ENCODE measurements at regions not wholly inside any gene's neighbourhood (a gene's known extent, or its start where the extent isn't known, plus 50 kb on each side); places are given as distances from the start of the nearest gene placed in this dataset.
"Not testable (repeated sequence)": the region's sequence is repeated elsewhere in the genome, so short reads cannot be mapped to it uniquely, and the experiment has no call there.

DNA sequence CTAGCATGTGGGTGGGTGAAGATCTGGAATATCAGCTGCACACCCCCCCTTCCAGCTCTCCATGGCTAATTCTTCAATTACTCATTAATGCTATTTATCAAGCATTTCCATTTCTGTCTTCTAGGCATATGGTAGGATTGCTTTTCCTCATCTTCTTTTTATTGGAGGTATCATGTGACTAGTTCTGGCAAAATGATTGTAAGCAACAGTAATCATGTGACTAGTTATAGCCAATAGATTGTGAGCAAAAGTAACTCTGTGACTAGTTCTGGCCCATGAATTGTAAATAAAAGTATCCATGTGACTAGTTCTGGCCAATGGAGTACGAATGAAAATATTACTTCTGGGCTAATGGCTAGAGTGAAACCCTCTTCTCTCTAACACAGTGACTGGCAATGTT lies 107.0 kb upstream of the TMEM132E start:
- no peak for DNase-seq (ENCODE audit: low spot score)

GRCh38 chr17:34471278-34471677 lies 108.1 kb upstream of the TMEM132E start:
- not testable (repeated sequence) for DNase-seq (ENCODE audit: low spot score)

DNA sequence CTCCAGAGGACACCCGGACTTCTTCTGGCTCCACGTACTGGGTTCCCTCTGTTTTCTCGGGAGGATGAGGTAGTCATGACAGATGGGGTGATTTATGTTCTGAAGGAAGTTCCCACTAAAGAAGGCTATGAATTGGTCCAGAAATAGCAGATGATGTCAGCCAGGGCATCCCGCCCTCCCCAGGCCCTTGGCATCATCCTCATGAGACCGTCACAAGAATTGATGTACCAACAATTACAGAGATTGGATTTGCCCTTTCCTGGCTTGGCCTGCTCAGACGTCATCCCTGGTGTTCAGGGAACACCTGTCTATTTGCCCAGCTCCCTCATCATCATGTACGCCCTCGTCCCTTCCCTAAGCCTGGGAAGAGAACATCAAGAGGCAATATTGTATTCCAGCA lies 102.8 kb upstream of the CCL1 start:
- DNase-seq (ENCODE audit: low spot score), result no peak

DNA sequence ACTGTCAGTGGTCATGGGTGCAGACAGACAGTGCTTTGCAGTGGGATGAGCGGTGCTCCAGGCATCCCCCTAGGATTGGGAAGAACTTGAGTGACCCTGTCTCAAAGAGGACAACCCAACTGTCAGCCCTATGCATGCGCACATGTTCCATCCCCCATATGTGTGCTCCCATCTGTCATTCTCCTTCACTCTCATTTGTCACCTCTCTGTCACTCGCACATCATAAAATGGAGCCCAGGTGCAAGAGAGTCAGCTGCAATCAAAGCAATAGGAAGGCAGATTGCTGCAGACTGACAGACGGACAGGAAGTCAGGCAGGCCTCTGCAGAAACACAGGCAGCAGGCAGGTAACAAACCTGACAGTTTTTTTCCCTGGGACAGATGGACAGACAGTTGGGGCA lies 101.8 kb upstream of the CCL1 start:
- no peak for DNase-seq (ENCODE audit: low spot score)

- no peak for DNase-seq (ENCODE audit: low spot score)
Measured at GRCh38 chr17:34458266-34458665, 95.2 kb upstream of the CCL1 start.

- DNase-seq (ENCODE audit: low spot score), result no peak
Measured at GRCh38 chr17:34456121-34456520, 93.1 kb upstream of the CCL1 start.

DNA sequence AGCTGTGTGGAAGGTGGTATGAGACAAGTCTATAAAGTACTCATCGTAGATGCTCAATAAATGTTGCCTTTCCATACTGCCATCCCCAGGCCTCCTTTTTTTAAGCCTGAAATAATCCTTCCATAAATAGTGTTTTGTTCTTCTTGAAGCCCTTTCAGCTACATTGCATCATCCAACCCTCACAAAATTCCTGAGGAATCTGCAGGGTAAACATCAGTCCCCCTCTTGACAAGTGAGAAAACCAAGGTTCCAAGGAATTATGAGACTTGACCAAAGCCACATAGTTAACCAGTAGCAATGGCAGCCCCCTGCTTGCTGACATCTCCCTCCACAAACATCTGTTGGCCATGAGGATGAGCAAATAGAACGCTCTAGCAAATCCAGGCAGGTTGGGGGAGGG lies 89.7 kb upstream of the CCL1 start:
- DNase-seq (ENCODE audit: low spot score), result no peak

GRCh38 chr17:34451313-34451712 lies 88.3 kb upstream of the CCL1 start:
- no peak for DNase-seq (ENCODE audit: low spot score)

DNA sequence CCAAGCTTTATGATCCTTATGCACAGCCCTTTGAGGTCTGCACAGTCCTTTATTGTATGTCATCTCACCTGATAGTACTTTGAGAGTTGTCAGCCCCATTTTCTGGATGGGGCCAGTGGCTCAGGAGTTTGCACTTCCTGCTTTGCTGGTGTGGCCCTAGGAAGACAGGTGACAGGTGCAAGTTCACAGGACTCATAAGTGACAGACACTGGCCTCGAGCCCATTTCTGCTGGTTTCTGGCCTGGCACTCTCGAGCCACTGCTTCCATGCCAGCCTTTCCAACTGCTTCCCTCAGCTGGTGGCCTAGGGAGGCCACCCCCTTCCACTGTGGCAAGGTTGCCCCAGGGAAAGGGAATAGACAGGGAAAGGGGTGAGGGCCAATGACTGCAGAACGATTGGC lies 84.4 kb upstream of the CCL1 start:
- no peak for DNase-seq (ENCODE audit: low spot score)

- no peak for DNase-seq (ENCODE audit: low spot score)
Measured at GRCh38 chr17:34445101-34445500, 82.1 kb upstream of the CCL1 start.

GRCh38 chr17:34443619-34444469 lies 80.8 kb upstream of the CCL1 start:
- DNase-seq (ENCODE audit: low spot score), result no peak

DNA sequence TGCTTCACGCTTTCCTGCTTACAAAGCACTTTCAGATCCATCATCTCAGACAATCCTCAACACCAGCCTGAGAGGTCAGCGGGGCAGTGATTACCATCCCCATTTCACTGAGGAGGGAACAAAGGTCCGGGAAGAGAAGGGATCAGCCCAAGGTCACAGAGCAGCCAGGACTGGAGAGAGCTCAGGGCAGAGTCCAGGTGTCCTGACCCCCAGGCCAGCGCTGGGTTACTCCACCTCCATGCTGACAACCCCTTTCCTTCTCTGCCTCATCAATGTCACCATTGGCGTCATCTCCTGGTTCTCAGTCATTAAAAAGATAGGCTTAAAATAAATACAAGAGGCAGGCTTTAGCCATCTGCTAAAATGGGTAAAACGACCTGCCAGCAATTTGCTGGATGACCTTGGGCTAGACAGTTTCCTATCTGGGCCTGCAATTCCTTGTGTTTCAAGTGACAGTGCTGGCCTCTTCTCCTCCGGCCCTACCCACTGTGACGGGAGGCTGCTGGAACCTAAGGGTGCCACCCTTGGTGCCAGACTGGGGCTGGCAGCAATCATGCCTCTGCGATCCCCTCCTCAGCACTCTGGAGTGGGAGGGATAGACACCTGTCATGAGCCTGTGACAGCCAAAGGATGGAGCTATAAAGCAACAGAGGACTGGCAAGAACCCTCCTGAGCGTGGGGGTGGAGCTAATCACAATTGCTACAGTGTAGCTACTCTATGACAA lies 79.5 kb upstream of the CCL1 start:
- no peak for DNase-seq (ENCODE audit: low spot score)

DNA sequence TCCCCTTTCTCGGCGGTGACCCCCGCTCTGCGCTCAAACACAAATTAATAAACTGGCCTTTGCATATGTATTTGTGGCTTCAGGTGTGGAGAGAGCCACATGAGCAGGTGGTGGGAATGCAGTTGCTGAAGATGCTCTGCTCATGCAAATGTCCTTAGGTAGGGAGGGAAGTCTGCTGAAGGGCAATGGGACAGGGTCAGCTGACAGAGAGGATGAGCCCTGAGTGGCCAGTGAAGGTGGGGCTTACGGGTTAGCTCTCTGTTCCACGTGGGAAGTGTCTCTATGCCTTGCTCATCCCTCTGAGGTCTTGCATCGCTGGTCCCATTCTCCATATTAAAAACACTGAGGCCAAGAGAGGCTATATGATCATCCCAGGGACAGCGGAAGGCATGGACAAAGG lies 74.2 kb upstream of the CCL1 start:
- no peak for DNase-seq (ENCODE audit: low spot score)

- DNase-seq (ENCODE audit: low spot score), result no peak
Measured at GRCh38 chr17:34436607-34437006, 73.6 kb upstream of the CCL1 start.

GRCh38 chr17:34435182-34435928 lies 72.3 kb upstream of the CCL1 start:
- DNase-seq (ENCODE audit: low spot score), result no peak

DNA sequence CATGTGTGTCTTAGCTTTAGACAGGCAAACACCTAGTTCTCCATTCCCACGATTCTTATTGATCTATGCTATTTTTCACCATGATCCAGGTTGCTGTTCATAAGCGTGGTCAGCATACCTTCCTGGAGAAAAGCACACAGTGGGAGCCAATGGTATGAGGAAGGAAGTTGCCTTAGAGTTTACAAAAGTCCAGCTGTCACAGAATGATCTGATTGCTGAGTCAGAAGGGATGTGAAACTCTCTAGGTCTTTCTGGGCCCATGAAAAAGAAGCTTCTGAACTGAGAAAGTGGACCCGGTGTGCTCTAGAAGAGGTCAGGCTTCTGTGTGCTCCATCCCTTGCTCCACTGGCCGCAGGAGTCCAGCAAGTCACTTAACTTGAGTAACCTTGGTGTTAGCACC lies 71.0 kb upstream of the CCL1 start:
- DNase-seq (ENCODE audit: low spot score), result no peak

DNA sequence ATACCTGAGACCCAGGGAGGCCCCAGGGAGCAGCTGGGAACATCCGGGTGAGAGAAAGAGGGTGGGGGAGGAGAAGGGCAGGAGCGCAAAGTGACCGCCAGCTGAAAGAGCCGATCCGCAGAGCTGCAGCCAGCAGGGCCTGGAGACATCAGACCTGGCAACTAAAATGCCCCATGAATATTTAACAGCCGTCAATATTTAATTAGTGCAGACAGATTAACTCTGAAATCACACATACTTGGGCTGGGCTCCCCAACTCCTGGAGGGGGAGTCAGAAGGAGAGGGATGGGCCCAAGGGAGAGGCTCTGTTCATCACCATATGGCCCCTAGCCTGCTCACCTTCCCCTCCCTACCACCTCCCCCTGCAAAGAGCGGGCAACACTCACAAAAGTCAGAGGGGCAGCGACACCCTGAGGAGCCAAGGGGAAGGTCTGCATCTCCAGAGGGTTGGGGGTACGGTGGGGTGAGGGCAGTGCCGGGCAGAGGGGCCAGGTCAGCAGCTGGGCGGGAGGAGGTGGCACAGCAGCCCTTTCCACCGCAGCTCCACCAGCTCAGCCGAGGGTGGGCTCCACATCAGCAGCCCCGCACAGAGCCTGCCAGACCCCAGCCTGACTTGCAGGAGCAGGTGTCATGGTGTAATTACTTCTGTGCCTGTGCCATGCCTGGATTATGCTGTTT lies 61.9 kb upstream of the CCL1 start:
- no peak for DNase-seq (ENCODE audit: low spot score)

GRCh38 chr17:34423978-34424813 lies 61.2 kb upstream of the CCL1 start:
- DNase-seq (ENCODE audit: low spot score), result no peak

- DNase-seq (ENCODE audit: low spot score), result not testable (repeated sequence)
Measured at GRCh38 chr17:34423315-34423714, 60.3 kb upstream of the CCL1 start.

DNA sequence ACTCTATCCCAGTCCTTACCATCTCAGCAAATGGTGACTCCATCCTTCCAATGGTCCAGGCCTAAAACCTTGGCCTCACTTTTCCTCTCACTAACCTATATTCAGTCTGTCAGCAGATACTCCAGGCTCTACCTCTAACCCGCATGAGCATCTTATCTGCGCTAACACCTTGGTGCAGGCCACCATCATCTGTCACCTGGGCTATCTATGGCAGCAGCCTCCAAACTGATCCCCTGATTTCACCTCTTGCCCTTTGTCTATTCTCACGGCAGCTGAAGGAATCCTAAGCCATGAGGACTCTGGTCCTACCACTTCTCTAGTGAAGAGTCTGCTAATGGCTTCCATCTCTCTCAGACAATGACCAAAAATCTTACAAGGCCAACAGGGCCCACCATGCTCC lies 57.9 kb upstream of the CCL1 start:
- no peak for DNase-seq (ENCODE audit: low spot score)

GRCh38 chr17:34420254-34420766 lies 57.3 kb upstream of the CCL1 start:
- DNase-seq (ENCODE audit: low spot score), result peak; percentile 59

All from COLO829 (cell line).